Stimulated activated naive CD4-positive, alpha-beta T cell (primary cell): ENCODE measurements at regions not wholly inside any gene's neighbourhood (a gene's known extent, or its start where the extent isn't known, plus 50 kb on each side); places are given as distances from the start of the nearest gene placed in this dataset.

Experiments
- DNase-seq, 6 experiments: peaks; one replicate each; lab custom pipeline; 2025; lab: John Stamatoyannopoulos, UW

GRCh38 chr2:149648282-149649030 lies 60.9 kb upstream of the MMADHC start:
- no peak for DNase-seq

- no peak for DNase-seq
Measured at GRCh38 chr2:149645391-149645790, 57.8 kb upstream of the MMADHC start.
